LNCaP clone FGC (cell line): ENCODE measurements at regions not wholly inside any gene's neighbourhood (a gene's known extent, or its start where the extent isn't known, plus 50 kb on each side); places are given as distances from the start of the nearest gene placed in this dataset.

Experiments
- DNase-seq: peaks from one replicate; pipeline ENCODE4 v3.0.0-alpha.2; 2011; ENCODE audit warnings: low read depth
- H3K4me3 ChIP-seq: 2 replicates; pipeline ENCODE4 v1.5.1; 2011; ENCODE audit warnings: mild to moderate bottlenecking, low read depth, low read length, control low read depth
- CTCF ChIP-seq: IDR thresholded peaks from 2 replicates; pipeline ENCODE4 v1.5.1; 2012; ENCODE audit warnings: mild to moderate bottlenecking; ENCODE audit not compliant: control insufficient read depth, insufficient read depth; ENCODE audit errors: extremely low read depth

- no peak for TF ChIP-seq CTCF
- H3K4me3 ChIP-seq, result no peak overlapping the region
- DNase-seq, result no peak
Measured at GRCh38 chr5:96117771-96118651, 156.4 kb upstream of the ELL2 start.

- no peak overlapping the region for H3K4me3 ChIP-seq
- TF ChIP-seq CTCF, result no peak
- DNase-seq, result no peak
Measured at GRCh38 chr5:96115147-96115807, 153.6 kb upstream of the ELL2 start.

GRCh38 chr5:96114736-96115135 is 153.1 kb upstream of the ELL2 start:
- TF ChIP-seq CTCF, result no peak

GRCh38 chr5:96113170-96113939 is 151.7 kb upstream of the ELL2 start:
- no peak for DNase-seq
- no peak overlapping the region for H3K4me3 ChIP-seq
- no peak for TF ChIP-seq CTCF

More at GRCh38 chr5:96114736-96115135, 153.1 kb upstream of the ELL2 start:
- H3K4me3 ChIP-seq, result no peak overlapping the region
- DNase-seq, result no peak

GRCh38 chr5:96112703-96113102 is 151.1 kb upstream of the ELL2 start:
- no peak overlapping the region for H3K4me3 ChIP-seq
- no peak for TF ChIP-seq CTCF
- no peak for DNase-seq

GRCh38 chr5:96112123-96112670 is 150.5 kb upstream of the ELL2 start:
- TF ChIP-seq CTCF, result no peak
- H3K4me3 ChIP-seq, result no peak overlapping the region
- peak; percentile 35 for DNase-seq
